ENCODE measurements at regions not wholly inside any gene's neighbourhood (a gene's known extent, or its start where the extent isn't known, plus 50 kb on each side); places are given as distances from the start of the nearest gene placed in this dataset.

- Histone ChIP-seq H3K4me1 (ENCODE audit: control insufficient read depth, insufficient read depth, low read length) (no peaks in the 10 kb centered on the region), H3K36me3 (ENCODE audit: control insufficient read depth, insufficient read depth, low read length) (no peaks in the 10 kb centered on the region), H3K27ac (ENCODE audit: low read length) (no peak overlapping the region), H3K9me3 (ENCODE audit: control insufficient read depth, insufficient read depth, low read depth, low read length) (no peaks in the 10 kb centered on the region), H3K4me3 (ENCODE audit: low read depth in 2 of 2, low read length in 2 of 2) (no peak overlapping the region), H3K27me3 (ENCODE audit: control insufficient read depth, insufficient read depth, low read length) (no peaks in the 10 kb centered on the region; the same call in 1 of the 2 replicates)
- POLR2A ChIA-PET: no interaction called here
- CTCF ChIA-PET: no interaction called here
- intact Hi-C loops (cut with micrococcal nuclease; ENCODE audit: unreplicated experiment): no loop called here
- TF ChIP-seq POLR2AphosphoS5 (IDR thresholded peaks at IDR 0.05; ENCODE audit: low read depth, low read length) (no peak), CTCF (IDR thresholded peaks at IDR 0.05) (no peak), SIN3A (IDR thresholded peaks at IDR 0.05; ENCODE audit: borderline replicate concordance, insufficient read depth, low read depth, low read length) (no peak), TCF7L2 (IDR thresholded peaks at IDR 0.05; ENCODE audit: low read depth, low read length) (no peak), REST (IDR thresholded peaks at IDR 0.05; ENCODE audit: insufficient read depth in 1 of 2, low read depth in 2 of 2, low read length in 1 of 2) (no peak)
- BruUV-seq (replicated peaks): no TSS peak
- in situ Hi-C loops (cut with HindIII; ENCODE audit: low pct_unique_long_range_greater_than_20kb, low sequenced_read_pairs): no loop called here
- DNase-seq (ENCODE audit: low read depth, low spot score) (no peak), ATAC-seq (no peak)
Measured at GRCh38 chr3:72470904-72471417, 377.3 kb downstream of the SHQ1 start.

- H3K9me3 ChIP-seq (ENCODE audit: control insufficient read depth, insufficient read depth, low read depth, low read length): no peaks in the 10 kb centered on the region
- no peak overlapping the region for H3K27ac ChIP-seq (ENCODE audit: low read length)
- ChIA-PET CTCF (no interaction called here), POLR2A (no interaction called here)
- no peak overlapping the region for H3K4me3 ChIP-seq (ENCODE audit: low read depth in 2 of 2, low read length in 2 of 2)
- H3K36me3 ChIP-seq (ENCODE audit: control insufficient read depth, insufficient read depth, low read length): no peaks in the 10 kb centered on the region
- in situ Hi-C loops (cut with HindIII; ENCODE audit: low pct_unique_long_range_greater_than_20kb, low sequenced_read_pairs) (no loop called here), intact Hi-C loops (cut with micrococcal nuclease; ENCODE audit: unreplicated experiment) (no loop called here)
- H3K27me3 ChIP-seq (ENCODE audit: control insufficient read depth, insufficient read depth, low read length): no peaks in the 10 kb centered on the region; the same call in 1 of the 2 replicates
- TF ChIP-seq REST (IDR thresholded peaks at IDR 0.05; ENCODE audit: insufficient read depth in 1 of 2, low read depth in 2 of 2, low read length in 1 of 2) (no peak), SIN3A (IDR thresholded peaks at IDR 0.05; ENCODE audit: borderline replicate concordance, insufficient read depth, low read depth, low read length) (no peak), POLR2AphosphoS5 (IDR thresholded peaks at IDR 0.05; ENCODE audit: low read depth, low read length) (no peak), CTCF (IDR thresholded peaks at IDR 0.05) (no peak), TCF7L2 (IDR thresholded peaks at IDR 0.05; ENCODE audit: low read depth, low read length) (no peak)
- BruUV-seq (replicated peaks): no TSS peak
- no peaks in the 10 kb centered on the region for H3K4me1 ChIP-seq (ENCODE audit: control insufficient read depth, insufficient read depth, low read length)
- DNase-seq (ENCODE audit: low read depth, low spot score) (no peak), ATAC-seq (no peak)
Measured at GRCh38 chr3:72465853-72466252, 382.4 kb downstream of the SHQ1 start.
